ENCODE measurements at regions not wholly inside any gene's neighbourhood (a gene's known extent, or its start where the extent isn't known, plus 50 kb on each side); places are given as distances from the start of the nearest gene placed in this dataset.

GRCh38 chrX:75968293-75968692, 183.2 kb upstream of the MAGEE2 start:
- no peak for TF ChIP-seq ELF4 (IDR thresholded peaks at IDR 0.05)
- TF ChIP-seq FOXM1 (IDR thresholded peaks at IDR 0.05; ENCODE audit: borderline replicate concordance) = no peak
